RWPE1 (cell line): ENCODE measurements at regions not wholly inside any gene's neighbourhood (a gene's known extent, or its start where the extent isn't known, plus 50 kb on each side); places are given as distances from the start of the nearest gene placed in this dataset.

ENCODE experiments used
- CTCF ChIA-PET: fragments of 350-600 bp; sonication (Branson Sonifier 250); formaldehyde crosslinking; extraction: SDS; loops from one replicate; lab custom pipeline; 2021; lab: Yijun Ruan, JAX
- POLR2A ChIA-PET: fragments of 400-600 bp; formaldehyde crosslinking; extraction: SDS; loops from one replicate; lab custom pipeline; 2020; ENCODE audit warnings: antibody characterized with exemption; ENCODE audit not compliant: low non-redundant PET; lab: Yijun Ruan, JAX
- DNase-seq: peaks from one replicate; pipeline ENCODE4 v3.0.0; 2012; ENCODE audit warnings: low spot score
- H3K27ac ChIP-seq: fragments of 450-650 bp; 2 replicates; pipeline ENCODE4 v1.5.1; 2017
- TF ChIP-seq, protein P1 (sequence below): fragments of 450-650 bp; conservative IDR thresholded peaks from 2 replicates; pipeline ENCODE4 v1.5.1; 2017; ENCODE audit warnings: low read depth, mild to moderate bottlenecking

DNA sequence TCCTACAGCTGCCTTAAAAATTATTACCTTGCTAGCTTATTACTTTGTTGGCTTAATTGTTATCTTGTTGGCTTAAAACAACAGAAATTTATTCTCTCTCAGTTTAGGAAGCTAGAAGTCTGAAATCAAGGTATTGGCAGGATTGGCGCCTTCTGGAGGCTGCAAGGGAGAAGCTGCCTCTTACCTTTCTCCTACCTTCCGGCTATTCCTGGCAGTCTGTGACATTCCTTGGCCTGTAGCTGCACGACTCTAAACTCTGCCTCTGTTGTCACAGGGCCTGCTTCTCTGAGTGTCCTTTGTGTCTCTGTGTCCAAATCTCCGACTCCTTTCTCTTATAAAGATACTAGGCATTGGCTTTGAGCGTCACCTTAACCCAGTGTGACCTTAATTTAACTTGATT lies 579.9 kb upstream of the B3GALT2 start:
- DNase-seq = no peak
- CTCF ChIA-PET = no interaction called here
- POLR2A ChIA-PET = no interaction called here
- TF ChIP-seq, protein P1, sequence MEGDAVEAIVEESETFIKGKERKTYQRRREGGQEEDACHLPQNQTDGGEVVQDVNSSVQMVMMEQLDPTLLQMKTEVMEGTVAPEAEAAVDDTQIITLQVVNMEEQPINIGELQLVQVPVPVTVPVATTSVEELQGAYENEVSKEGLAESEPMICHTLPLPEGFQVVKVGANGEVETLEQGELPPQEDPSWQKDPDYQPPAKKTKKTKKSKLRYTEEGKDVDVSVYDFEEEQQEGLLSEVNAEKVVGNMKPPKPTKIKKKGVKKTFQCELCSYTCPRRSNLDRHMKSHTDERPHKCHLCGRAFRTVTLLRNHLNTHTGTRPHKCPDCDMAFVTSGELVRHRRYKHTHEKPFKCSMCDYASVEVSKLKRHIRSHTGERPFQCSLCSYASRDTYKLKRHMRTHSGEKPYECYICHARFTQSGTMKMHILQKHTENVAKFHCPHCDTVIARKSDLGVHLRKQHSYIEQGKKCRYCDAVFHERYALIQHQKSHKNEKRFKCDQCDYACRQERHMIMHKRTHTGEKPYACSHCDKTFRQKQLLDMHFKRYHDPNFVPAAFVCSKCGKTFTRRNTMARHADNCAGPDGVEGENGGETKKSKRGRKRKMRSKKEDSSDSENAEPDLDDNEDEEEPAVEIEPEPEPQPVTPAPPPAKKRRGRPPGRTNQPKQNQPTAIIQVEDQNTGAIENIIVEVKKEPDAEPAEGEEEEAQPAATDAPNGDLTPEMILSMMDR = no peak
- no peak overlapping the region for H3K27ac ChIP-seq

DNA sequence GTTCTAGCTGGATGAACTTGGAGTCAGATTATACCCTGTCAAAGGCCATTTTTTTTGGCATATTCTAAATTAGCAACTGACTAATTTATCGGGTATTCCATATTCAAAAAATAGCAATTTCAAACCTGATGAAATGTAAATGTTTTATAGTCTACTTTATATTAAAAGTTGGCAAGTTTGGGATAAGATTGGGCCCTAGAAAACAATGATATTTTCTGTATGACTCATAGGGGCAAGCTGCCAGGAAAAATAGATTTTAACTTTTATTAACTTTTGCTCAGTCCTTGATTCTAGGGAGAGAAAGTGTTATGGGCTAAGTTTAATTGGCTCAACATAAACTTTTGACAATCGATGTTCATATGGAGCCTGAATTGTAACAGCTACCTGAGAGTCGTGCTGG lies 576.9 kb upstream of the B3GALT2 start:
- TF ChIP-seq, protein P1 = no peak
- CTCF ChIA-PET = interaction anchor here (0.7 kb wide), 1 partner anchor 375 kb away, joined by 4 read pairs; no protein-coding TSS in a partner anchor
- DNase-seq = no peak
- POLR2A ChIA-PET = no interaction called here
- H3K27ac ChIP-seq = no peak overlapping the region

DNA sequence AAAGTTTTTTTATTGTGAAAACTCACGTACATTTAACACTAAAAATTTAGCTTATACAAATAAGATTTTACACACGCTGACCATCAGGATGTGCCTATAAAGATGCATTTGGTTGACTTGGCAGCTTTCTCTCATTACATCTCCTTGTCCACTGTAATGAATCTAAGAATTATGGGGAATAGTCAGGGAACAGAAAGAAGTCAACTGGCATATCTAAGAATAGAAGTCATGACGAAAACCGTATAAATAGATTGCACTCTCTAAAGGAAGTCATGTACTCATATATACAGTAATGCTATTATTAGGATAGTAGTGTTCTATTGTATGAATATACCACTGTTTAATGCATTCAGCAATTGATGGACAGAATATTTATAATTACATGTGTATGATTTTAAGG lies 575.8 kb upstream of the B3GALT2 start:
- ChIA-PET POLR2A (no interaction called here), CTCF (no interaction called here)
- no peak overlapping the region for H3K27ac ChIP-seq

GRCh38 chr1:193755441-193755840 lies 569.0 kb upstream of the B3GALT2 start:
- TF ChIP-seq, protein P1 = no peak
- ChIA-PET POLR2A (no interaction called here), CTCF (interaction anchor here (0.7 kb wide), 1 partner anchor 1121 kb away, joined by 3 read pairs; no protein-coding TSS in a partner anchor)
- DNase-seq = no peak
- no peak overlapping the region for H3K27ac ChIP-seq

More for the DNA sequence above, 575.8 kb upstream of the B3GALT2 start:
- no peak for DNase-seq
- TF ChIP-seq, protein P1 = no peak

- no peak for DNase-seq
- POLR2A ChIA-PET = no interaction called here
- no peak overlapping the region for H3K27ac ChIP-seq
- TF ChIP-seq, protein P1 = no peak; the same call in 1 of the 2 replicates
- CTCF ChIA-PET = interaction anchor here (0.7 kb wide), 2 partner anchors 566 to 1120 kb away, joined by 3 read pairs; no protein-coding TSS in a partner anchor
Observed at GRCh38 chr1:193754732-193755427, 568.5 kb upstream of the B3GALT2 start.

DNA sequence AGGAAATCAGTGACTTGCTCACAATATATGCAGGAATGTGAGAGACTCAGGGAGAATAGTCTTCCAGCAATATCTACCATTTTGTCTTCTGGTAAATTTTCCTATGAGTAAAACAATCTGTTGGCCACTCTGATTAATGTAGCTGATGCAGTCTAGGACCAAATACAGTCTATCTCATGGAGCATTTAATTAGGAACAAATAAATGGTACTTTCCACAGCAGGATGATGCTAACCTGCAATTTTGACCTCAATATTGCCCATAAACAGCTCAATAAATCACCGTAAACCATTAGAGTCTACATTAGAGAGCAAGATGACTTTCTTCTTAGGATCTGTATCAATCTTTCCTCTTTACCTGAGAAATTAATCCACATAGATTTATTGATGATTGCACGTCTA lies 567.7 kb upstream of the B3GALT2 start:
- TF ChIP-seq, protein P1 = no peak
- ChIA-PET POLR2A (no interaction called here), CTCF (interaction anchor here (0.7 kb wide), 1 partner anchor 565 kb away, joined by 3 read pairs; no protein-coding TSS in a partner anchor)
- DNase-seq = no peak
- no peak overlapping the region for H3K27ac ChIP-seq
